ENCODE measurements at regions not wholly inside any gene's neighbourhood (a gene's known extent, or its start where the extent isn't known, plus 50 kb on each side); places are given as distances from the start of the nearest gene placed in this dataset.
A peak's percentile ranks its signal among the peaks of the same experiment; 100 is the strongest.

- no peak for TF ChIP-seq CTCF (conservative IDR thresholded peaks at IDR 0.05)
- H3K27ac ChIP-seq = no peak overlapping the region
Observed at GRCh38 chr11:45385844-45386243, 99.7 kb upstream of the SYT13 start.

- no peak overlapping the region for H3K27ac ChIP-seq
- TF ChIP-seq CTCF (conservative IDR thresholded peaks at IDR 0.05) = no peak
Observed at GRCh38 chr11:45385423-45385822, 99.3 kb upstream of the SYT13 start.

- TF ChIP-seq CTCF (conservative IDR thresholded peaks at IDR 0.05) = no peak
- H3K27ac ChIP-seq = no peak overlapping the region
Observed at GRCh38 chr11:45384711-45385241, 98.6 kb upstream of the SYT13 start.

GRCh38 chr11:45384016-45384415, 97.9 kb upstream of the SYT13 start:
- no peak for TF ChIP-seq CTCF (conservative IDR thresholded peaks at IDR 0.05)
- no peak overlapping the region for H3K27ac ChIP-seq

GRCh38 chr11:45383224-45383623, 97.1 kb upstream of the SYT13 start:
- H3K27ac ChIP-seq = peak overlapping the region; percentile 16; the same call in 1 of the 2 replicates
- no peak for TF ChIP-seq CTCF (conservative IDR thresholded peaks at IDR 0.05)

GRCh38 chr11:45382133-45382878, 96.2 kb upstream of the SYT13 start:
- no peak for TF ChIP-seq CTCF (conservative IDR thresholded peaks at IDR 0.05)

GRCh38 chr11:45379162-45379863, 93.2 kb upstream of the SYT13 start:
- TF ChIP-seq CTCF (conservative IDR thresholded peaks at IDR 0.05) = no peak
- H3K27ac ChIP-seq = no peak overlapping the region

More at GRCh38 chr11:45382133-45382878, 96.2 kb upstream of the SYT13 start:
- H3K27ac ChIP-seq = peak overlapping the region; percentile 16; the same call in 1 of the 2 replicates
